Heart left ventricle (tissue), 13 donors: ENCODE measurements at regions not wholly inside any gene's neighbourhood (a gene's known extent, or its start where the extent isn't known, plus 50 kb on each side); places are given as distances from the start of the nearest gene placed in this dataset.

Experiments used
- POLR2A ChIP-seq, 2 donors: fragments of 450-650 bp; IDR thresholded peaks; one replicate each; pipeline ENCODE4 v1.6.1; 2017; ENCODE audit warnings: antibody characterized with exemption in 2 of 2, mild to moderate bottlenecking in 2 of 2, moderate library complexity in 2 of 2
- TF ChIP-seq, protein P1 (sequence below), 12 donors: fragments of 200-600 bp; sonication (generic) in 4 of 12; IDR thresholded peaks; one replicate each; pipeline versions ENCODE4 v1.5.0 to v1.8.0; 2018 to 2022; ENCODE audit warnings: antibody characterized with exemption in 12 of 12, mild to moderate bottlenecking in 5 of 12
- donor health status: ischemic (EF 13 %, LVEDD 7.1; RV severe dilation, severe dysfunction).
- donor health status: DM: no; HTN: yes; CAD: no.
- donor health status: DM: no; HTN: no; CAD: no.
- donor health status: ischemic (EF 25% LVEDD 6.9; RV normal size, moderate dysfunction).
- donor health status: ischemic (EF 25% LVEDD 5.7; RV mildly dilated, moderate dysfunction).
- donor health status: ischemic (EF 35%, LVEDD 5.7; RV mildly dilated, moderate dysfunction).
- donor health status: nonischemic (EF 11% LVEDD 7.7; RV severe dilation, severe dysfunction).
- donor health status: DM: yes; HTN: yes; CAD: no.
- donor health status: PGD.
- donor health status: ischemic (EF 29% LVEDD 5.4; RV normal size, mild dysfunction).
- donor health status: nonischemic (EF 23%, LVEDD 6.1; RV moderate dilation, normal function).

DNA sequence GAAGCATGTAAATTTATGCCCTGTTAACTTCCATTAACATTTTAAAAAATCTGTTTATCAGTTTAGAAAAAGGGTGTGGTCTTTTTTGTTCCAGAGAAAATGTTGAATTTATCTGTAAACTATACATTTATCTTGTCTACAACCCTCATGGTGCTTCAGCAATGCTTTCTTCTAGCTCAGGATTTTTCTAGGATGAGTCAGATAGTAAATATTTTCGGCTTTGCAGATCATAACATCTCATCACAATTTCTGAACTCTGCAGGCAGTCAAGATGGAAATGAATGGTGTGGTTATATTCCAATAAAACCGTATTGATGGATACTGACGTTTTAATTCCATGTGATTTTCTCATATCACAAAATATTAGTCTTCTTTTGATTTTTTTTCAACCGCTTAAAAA is 70.5 kb upstream of the FOXB1 start:
- TF ChIP-seq, protein P1, sequence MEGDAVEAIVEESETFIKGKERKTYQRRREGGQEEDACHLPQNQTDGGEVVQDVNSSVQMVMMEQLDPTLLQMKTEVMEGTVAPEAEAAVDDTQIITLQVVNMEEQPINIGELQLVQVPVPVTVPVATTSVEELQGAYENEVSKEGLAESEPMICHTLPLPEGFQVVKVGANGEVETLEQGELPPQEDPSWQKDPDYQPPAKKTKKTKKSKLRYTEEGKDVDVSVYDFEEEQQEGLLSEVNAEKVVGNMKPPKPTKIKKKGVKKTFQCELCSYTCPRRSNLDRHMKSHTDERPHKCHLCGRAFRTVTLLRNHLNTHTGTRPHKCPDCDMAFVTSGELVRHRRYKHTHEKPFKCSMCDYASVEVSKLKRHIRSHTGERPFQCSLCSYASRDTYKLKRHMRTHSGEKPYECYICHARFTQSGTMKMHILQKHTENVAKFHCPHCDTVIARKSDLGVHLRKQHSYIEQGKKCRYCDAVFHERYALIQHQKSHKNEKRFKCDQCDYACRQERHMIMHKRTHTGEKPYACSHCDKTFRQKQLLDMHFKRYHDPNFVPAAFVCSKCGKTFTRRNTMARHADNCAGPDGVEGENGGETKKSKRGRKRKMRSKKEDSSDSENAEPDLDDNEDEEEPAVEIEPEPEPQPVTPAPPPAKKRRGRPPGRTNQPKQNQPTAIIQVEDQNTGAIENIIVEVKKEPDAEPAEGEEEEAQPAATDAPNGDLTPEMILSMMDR (IDR thresholded peaks at IDR 0.05): no peak
- TF ChIP-seq POLR2A (IDR thresholded peaks at IDR 0.05): no peak
